K562 (cell line): ENCODE measurements at regions not wholly inside any gene's neighbourhood (a gene's known extent, or its start where the extent isn't known, plus 50 kb on each side); places are given as distances from the start of the nearest gene placed in this dataset.

Experiments used
- ATAC-seq: fragments of 200-7000 bp; cut with Tn5 transposase; 3 replicates; pipeline ENCODE4 v1.9.1; 2020; ENCODE audit warnings: moderate library complexity
- BruUV-seq: library from RNA; stranded (reverse); fragments of 400-500 nt; replicated peaks from 2 replicates; lab custom pipeline; 2021; lab: Mats Ljungman, UMichigan
- CTCF ChIA-PET: fragments of 300-600 bp; formaldehyde crosslinking; extraction: SDS; loops from one replicate; lab custom pipeline; 2021; ENCODE audit warnings: low intra/inter-chr PET ratio; lab: Yijun Ruan, JAX
- POLR2A ChIA-PET: fragments of 300-600, 350-650 bp; sonication (Branson Sonifier 250); formaldehyde crosslinking; extraction: SDS; loops from one replicate; lab custom pipeline; 2021; ENCODE audit warnings: antibody characterized with exemption, inconsistent platforms; lab: Yijun Ruan, JAX
- DNase-seq, 4 experiments: peaks; one replicate each; pipeline versions ENCODE4 v3.0.0 to v3.0.0-alpha.2; 2011 to 2018; ENCODE audit warnings: low spot score in 3 of 4, mixed read lengths in 3 of 4; ENCODE audit errors: extremely low read depth in 1 of 4
- FAIRE-seq: peaks from 2 replicates; lab custom pipeline; 2011; peaks lifted over from hg19 to GRCh38; lab: Jason Lieb, UNC
- H2AFZ ChIP-seq: 2 replicates; pipeline ENCODE4 v1.6.0; 2011; ENCODE audit warnings: low read depth, low read length, control low read depth, inconsistent platforms
- H3K27ac ChIP-seq: fragments of 200-600 bp; 3 replicates; pipeline ENCODE4 v1.8.0; 2011; ENCODE audit warnings: low read depth, mild to moderate bottlenecking, control low read depth, inconsistent platforms, low read length, moderate library complexity, mixed read lengths; ENCODE audit errors: extremely low read depth
- H3K27me3 ChIP-seq, 2 experiments: fragments of 300-600 bp in 1 of 2; 2 replicates in 1 of 2; 3 replicates in 1 of 2; pipeline versions ENCODE4 v1.6.0 to v1.8.0; 2011; ENCODE audit warnings: inconsistent platforms in 2 of 2, low read length in 2 of 2, mild to moderate bottlenecking in 1 of 2, mixed read lengths in 1 of 2, moderate library complexity in 1 of 2; ENCODE audit not compliant: control insufficient read depth in 2 of 2, insufficient read depth in 2 of 2
- H3K36me3 ChIP-seq: fragments of 300-600 bp; 3 replicates; pipeline ENCODE4 v1.8.0; 2011; ENCODE audit warnings: mild to moderate bottlenecking, low read length, inconsistent platforms; ENCODE audit not compliant: control insufficient read depth, insufficient read depth
- H3K4me1 ChIP-seq, 2 experiments: fragments of 200-600 bp in 1 of 2; replicated peaks in 1 of 2; 2 replicates in 1 of 2; 3 replicates in 1 of 2; pipeline versions ENCODE4 v1.5.1 to v1.8.0; 2011; ENCODE audit warnings: inconsistent platforms in 2 of 2, low read length in 2 of 2, mild to moderate bottlenecking in 1 of 2, mixed read lengths in 1 of 2, moderate library complexity in 1 of 2; ENCODE audit not compliant: control insufficient read depth in 2 of 2, insufficient read depth in 2 of 2
- H3K4me2 ChIP-seq: 2 replicates; pipeline ENCODE4 v1.6.1; 2011; ENCODE audit warnings: low read length, control low read depth, inconsistent platforms, mixed read lengths; ENCODE audit not compliant: insufficient read depth
- H3K4me3 ChIP-seq: fragments of 200-600 bp; sonication (generic), shearing (Covaris generic); 2 replicates; pipeline ENCODE4 v1.5.1; 2016; ENCODE audit warnings: control low read depth, inconsistent platforms
- H3K79me2 ChIP-seq: fragments of 200-600 bp; 3 replicates; pipeline ENCODE4 v1.8.0; 2011; ENCODE audit warnings: low read length, inconsistent platforms; ENCODE audit not compliant: control insufficient read depth, insufficient read depth
- H3K9ac ChIP-seq, 2 experiments: 2 replicates each; pipeline versions ENCODE4 v1.6.0 to v1.6.1; 2011; ENCODE audit warnings: low read depth in 2 of 2, low read length in 2 of 2, control low read depth in 1 of 2, inconsistent platforms in 1 of 2, mild to moderate bottlenecking in 1 of 2, mixed read lengths in 1 of 2; ENCODE audit not compliant: insufficient read depth in 1 of 2
- H3K9me1 ChIP-seq: one replicate; pipeline ENCODE4 v1.6.0; 2011; ENCODE audit warnings: inconsistent platforms, mild to moderate bottlenecking, low read length, moderate library complexity; ENCODE audit not compliant: control insufficient read depth, insufficient read depth
- H3K9me3 ChIP-seq: replicated peaks from 2 replicates; pipeline ENCODE4 v1.5.1; 2011; ENCODE audit warnings: low read depth, low read length, inconsistent platforms; ENCODE audit not compliant: control insufficient read depth, insufficient read depth
- H4K20me1 ChIP-seq: replicated peaks from 2 replicates; pipeline ENCODE4 v1.6.1; 2011; ENCODE audit warnings: low read length, inconsistent platforms, mixed read lengths; ENCODE audit not compliant: control insufficient read depth, insufficient read depth
- BCL6 ChIP-seq: fragments of 250-450 bp; sonication (Bioruptor Pico); IDR thresholded peaks from 2 replicates; pipeline ENCODE4 v1.4.0; 2020
- EGR1 ChIP-seq: fragments of 450-650 bp; conservative IDR thresholded peaks from 2 replicates; pipeline ENCODE4 v1.6.1; 2017; ENCODE audit warnings: mild to moderate bottlenecking
- GABPB2 ChIP-seq: fragments of 250-450 bp; sonication (Bioruptor Pico); conservative IDR thresholded peaks from 2 replicates; pipeline ENCODE4 v1.5.1; 2021; ENCODE audit warnings: mild to moderate bottlenecking
- MIER1 ChIP-seq: fragments of 450-650 bp; IDR thresholded peaks from 2 replicates; pipeline ENCODE4 v1.6.1; 2016; ENCODE audit warnings: antibody characterized with exemption, mild to moderate bottlenecking, low read depth
- NR4A1 ChIP-seq, 2 experiments: fragments of 250-450 bp in 1 of 2; fragments of 450-650 bp in 1 of 2; sonication (Bioruptor Pico) in 1 of 2; IDR thresholded peaks; 2 replicates each; pipeline versions ENCODE4 v1.4.0 to v1.6.1; 2016 to 2020; ENCODE audit warnings: mild to moderate bottlenecking in 2 of 2, missing compliant biosample characterization in 1 of 2, missing genetic modification characterization in 1 of 2, moderate library complexity in 1 of 2
- RAD51 ChIP-seq: fragments of 450-650 bp; IDR thresholded peaks from 2 replicates; pipeline ENCODE4 v1.7.1; 2016; ENCODE audit warnings: low read depth, mild to moderate bottlenecking, borderline replicate concordance
- SMARCA4 ChIP-seq: fragments of 450-650 bp; IDR thresholded peaks from 2 replicates; pipeline ENCODE4 v1.6.1; 2016
- TCF3 ChIP-seq: sonication (generic); formaldehyde crosslinking; IDR thresholded peaks from 2 replicates; pipeline ENCODE4 v1.4.0; 2020; ENCODE audit warnings: mild to moderate bottlenecking, missing genetic modification reagents
- ZNF253 ChIP-seq: fragments of 250-450 bp; sonication (Bioruptor Pico); conservative IDR thresholded peaks from 2 replicates; pipeline ENCODE4 v1.6.1; 2021; ENCODE audit warnings: mild to moderate bottlenecking
- ZNF586 ChIP-seq: fragments of 450-650 bp; formaldehyde crosslinking; conservative IDR thresholded peaks from 2 replicates; pipeline ENCODE4 v1.4.0; 2020; ENCODE audit warnings: mild to moderate bottlenecking, moderate library complexity
- WGBS: fragments of 100-300 bp; shearing (Covaris generic); methylation state at CpG from one replicate; pipeline ENCODE4 v1.1.6; 2016; ENCODE audit warnings: low coverage, mixed read lengths; ENCODE audit not compliant: insufficient coverage; ENCODE audit errors: missing lambda C conversion rate; 5-methylcytosine and 5-hydroxymethylcytosine counted together
- in situ Hi-C: fragments of 300-500 bp; cut with MboI; formaldehyde crosslinking; loops from 4 replicates; pipeline ENCODE4 v1.15.0; 2018; ENCODE audit warnings: inconsistent platforms, mixed read lengths
- intact Hi-C: fragments of 100-400 bp; cut with micrococcal nuclease; formaldehyde crosslinking; loops from 2 replicates; pipeline ENCODE4 v1.14.2; 2022
- TF ChIP-seq, protein P1 (sequence below): fragments of 250-450 bp; sonication (Bioruptor Pico); IDR thresholded peaks from 2 replicates; pipeline ENCODE4 v1.4.0; 2020; ENCODE audit warnings: borderline replicate concordance
- TF ChIP-seq, protein P2 (sequence below), 3 experiments: fragments of 200-800 bp in 1 of 3; fragments of 250-450 bp in 1 of 3; fragments of 450-650 bp in 1 of 3; sonication (Bioruptor Pico) in 1 of 3; sonication (Bioruptor generic) in 1 of 3; formaldehyde crosslinking in 1 of 3; IDR thresholded peaks; 2 replicates each; pipeline versions ENCODE4 v1.6.1 to v1.8.0; 2016 to 2022; ENCODE audit warnings: mild to moderate bottlenecking in 2 of 3, missing genetic modification characterization in 2 of 3, missing compliant biosample characterization in 1 of 3, moderate library complexity in 1 of 3
- TF ChIP-seq, protein P3 (sequence below): fragments of 250-450 bp; sonication (Bioruptor Pico); IDR thresholded peaks from 2 replicates; pipeline ENCODE4 v1.8.0; 2022; ENCODE audit warnings: inconsistent platforms
- TF ChIP-seq, protein P4 (sequence below): IDR thresholded peaks from 2 replicates; pipeline ENCODE4 v1.6.1; 2011; ENCODE audit not compliant: insufficient read length; ENCODE audit errors: extremely low read depth

DNA sequence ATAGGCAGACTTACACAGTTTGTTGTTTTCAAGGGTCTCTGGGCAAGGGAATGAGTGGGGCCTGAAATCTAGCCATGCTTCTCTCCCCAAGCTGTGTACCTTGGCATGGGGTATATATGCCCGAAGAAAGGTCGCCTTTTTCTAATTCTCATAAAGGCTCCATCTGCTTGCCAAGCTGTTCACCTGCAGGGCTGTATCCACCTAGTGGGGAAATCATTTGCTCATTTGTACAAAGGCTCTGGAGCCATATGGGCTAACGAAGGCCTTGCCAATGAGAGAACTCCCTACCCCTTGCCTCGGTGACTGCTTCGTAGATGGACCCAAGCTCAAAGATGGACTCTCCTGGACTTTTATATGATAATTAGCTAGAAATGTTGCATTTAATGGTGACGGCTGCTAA is 1097.0 kb downstream of the PDHA2 start:
- FAIRE-seq (no peak), ATAC-seq (no peak), DNase-seq (no peak)
- TF ChIP-seq TCF3 (no peak), ZNF253 (no peak), EGR1 (no peak), SMARCA4 (no peak), BCL6 (no peak), NR4A1 (CRISPR knock-in tag; IDR thresholded peaks at IDR 0.05) (no peak), NR4A1 (tag; IDR thresholded peaks at IDR 0.05) (no peak), ZNF586 (CRISPR knock-in tag) (no peak), GABPB2 (CRISPR knock-in tag) (no peak), MIER1 (no peak), RAD51 (no peak)
- TF ChIP-seq, protein P1, sequence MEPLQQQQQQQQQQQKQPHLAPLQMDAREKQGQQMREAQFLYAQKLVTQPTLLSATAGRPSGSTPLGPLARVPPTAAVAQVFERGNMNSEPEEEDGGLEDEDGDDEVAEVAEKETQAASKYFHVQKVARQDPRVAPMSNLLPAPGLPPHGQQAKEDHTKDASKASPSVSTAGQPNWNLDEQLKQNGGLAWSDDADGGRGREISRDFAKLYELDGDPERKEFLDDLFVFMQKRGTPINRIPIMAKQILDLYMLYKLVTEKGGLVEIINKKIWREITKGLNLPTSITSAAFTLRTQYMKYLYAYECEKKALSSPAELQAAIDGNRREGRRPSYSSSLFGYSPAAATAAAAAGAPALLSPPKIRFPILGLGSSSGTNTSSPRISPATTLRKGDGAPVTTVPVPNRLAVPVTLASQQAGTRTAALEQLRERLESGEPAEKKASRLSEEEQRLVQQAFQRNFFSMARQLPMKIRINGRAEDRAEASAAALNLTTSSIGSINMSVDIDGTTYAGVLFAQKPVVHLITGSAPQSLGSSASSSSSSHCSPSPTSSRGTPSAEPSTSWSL (CRISPR knock-in tag): no peak
- TF ChIP-seq, protein P2, sequence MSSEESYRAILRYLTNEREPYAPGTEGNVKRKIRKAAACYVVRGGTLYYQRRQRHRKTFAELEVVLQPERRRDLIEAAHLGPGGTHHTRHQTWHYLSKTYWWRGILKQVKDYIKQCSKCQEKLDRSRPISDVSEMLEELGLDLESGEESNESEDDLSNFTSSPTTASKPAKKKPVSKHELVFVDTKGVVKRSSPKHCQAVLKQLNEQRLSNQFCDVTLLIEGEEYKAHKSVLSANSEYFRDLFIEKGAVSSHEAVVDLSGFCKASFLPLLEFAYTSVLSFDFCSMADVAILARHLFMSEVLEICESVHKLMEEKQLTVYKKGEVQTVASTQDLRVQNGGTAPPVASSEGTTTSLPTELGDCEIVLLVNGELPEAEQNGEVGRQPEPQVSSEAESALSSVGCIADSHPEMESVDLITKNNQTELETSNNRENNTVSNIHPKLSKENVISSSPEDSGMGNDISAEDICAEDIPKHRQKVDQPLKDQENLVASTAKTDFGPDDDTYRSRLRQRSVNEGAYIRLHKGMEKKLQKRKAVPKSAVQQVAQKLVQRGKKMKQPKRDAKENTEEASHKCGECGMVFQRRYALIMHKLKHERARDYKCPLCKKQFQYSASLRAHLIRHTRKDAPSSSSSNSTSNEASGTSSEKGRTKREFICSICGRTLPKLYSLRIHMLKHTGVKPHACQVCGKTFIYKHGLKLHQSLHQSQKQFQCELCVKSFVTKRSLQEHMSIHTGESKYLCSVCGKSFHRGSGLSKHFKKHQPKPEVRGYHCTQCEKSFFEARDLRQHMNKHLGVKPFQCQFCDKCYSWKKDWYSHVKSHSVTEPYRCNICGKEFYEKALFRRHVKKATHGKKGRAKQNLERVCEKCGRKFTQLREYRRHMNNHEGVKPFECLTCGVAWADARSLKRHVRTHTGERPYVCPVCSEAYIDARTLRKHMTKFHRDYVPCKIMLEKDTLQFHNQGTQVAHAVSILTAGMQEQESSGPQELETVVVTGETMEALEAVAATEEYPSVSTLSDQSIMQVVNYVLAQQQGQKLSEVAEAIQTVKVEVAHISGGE (CRISPR knock-in tag; IDR thresholded peaks at IDR 0.05): no peak
- TF ChIP-seq, protein P3, sequence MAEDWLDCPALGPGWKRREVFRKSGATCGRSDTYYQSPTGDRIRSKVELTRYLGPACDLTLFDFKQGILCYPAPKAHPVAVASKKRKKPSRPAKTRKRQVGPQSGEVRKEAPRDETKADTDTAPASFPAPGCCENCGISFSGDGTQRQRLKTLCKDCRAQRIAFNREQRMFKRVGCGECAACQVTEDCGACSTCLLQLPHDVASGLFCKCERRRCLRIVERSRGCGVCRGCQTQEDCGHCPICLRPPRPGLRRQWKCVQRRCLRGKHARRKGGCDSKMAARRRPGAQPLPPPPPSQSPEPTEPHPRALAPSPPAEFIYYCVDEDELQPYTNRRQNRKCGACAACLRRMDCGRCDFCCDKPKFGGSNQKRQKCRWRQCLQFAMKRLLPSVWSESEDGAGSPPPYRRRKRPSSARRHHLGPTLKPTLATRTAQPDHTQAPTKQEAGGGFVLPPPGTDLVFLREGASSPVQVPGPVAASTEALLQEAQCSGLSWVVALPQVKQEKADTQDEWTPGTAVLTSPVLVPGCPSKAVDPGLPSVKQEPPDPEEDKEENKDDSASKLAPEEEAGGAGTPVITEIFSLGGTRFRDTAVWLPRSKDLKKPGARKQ (CRISPR knock-in tag): no peak
- TF ChIP-seq, protein P4, sequence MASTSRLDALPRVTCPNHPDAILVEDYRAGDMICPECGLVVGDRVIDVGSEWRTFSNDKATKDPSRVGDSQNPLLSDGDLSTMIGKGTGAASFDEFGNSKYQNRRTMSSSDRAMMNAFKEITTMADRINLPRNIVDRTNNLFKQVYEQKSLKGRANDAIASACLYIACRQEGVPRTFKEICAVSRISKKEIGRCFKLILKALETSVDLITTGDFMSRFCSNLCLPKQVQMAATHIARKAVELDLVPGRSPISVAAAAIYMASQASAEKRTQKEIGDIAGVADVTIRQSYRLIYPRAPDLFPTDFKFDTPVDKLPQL: no peak
- intact Hi-C loops: no loop called here
- H2AFZ ChIP-seq: no peak overlapping the region
- no peak overlapping the region for H3K4me2 ChIP-seq
- no peak overlapping the region for H3K27ac ChIP-seq
- no peaks in the 10 kb centered on the region for H3K27me3 ChIP-seq
- 3% methylated on average over 6 of the region's 6 CpGs for WGBS
- H3K4me3 ChIP-seq: no peak overlapping the region
- in situ Hi-C loops: no loop called here
- no peaks in the 10 kb centered on the region for H3K9me1 ChIP-seq
- H4K20me1 ChIP-seq: no peaks in the 10 kb centered on the region
- ChIA-PET POLR2A (no interaction called here), CTCF (no interaction called here)
- H3K79me2 ChIP-seq: no peaks in the 10 kb centered on the region
- BruUV-seq: no TSS peak
- no peaks in the 10 kb centered on the region for H3K4me1 ChIP-seq
- no peaks in the 10 kb centered on the region for H3K9me3 ChIP-seq
- H3K36me3 ChIP-seq: no peaks in the 10 kb centered on the region
- no peak overlapping the region for H3K9ac ChIP-seq
